Prostate gland (tissue), 2 donors: ENCODE measurements at regions not wholly inside any gene's neighbourhood (a gene's known extent, or its start where the extent isn't known, plus 50 kb on each side); places are given as distances from the start of the nearest gene placed in this dataset.

ENCODE experiments used
- POLR2A ChIP-seq: fragments of 450-650 bp; IDR thresholded peaks from one replicate; pipeline ENCODE4 v1.6.1; 2016; ENCODE audit warnings: antibody characterized with exemption, mild to moderate bottlenecking
- POLR2AphosphoS5 ChIP-seq: sonication (generic); formaldehyde crosslinking; IDR thresholded peaks from one replicate; pipeline ENCODE4 v1.6.1; 2017; ENCODE audit warnings: antibody characterized with exemption
- TF ChIP-seq, protein P1 (sequence below), 4 experiments: fragments of 200-600 bp in 2 of 4; fragments of 450-650 bp in 2 of 4; sonication (generic) in 2 of 4; IDR thresholded peaks; 1 replicate in 3 of 4; 2 replicates in 1 of 4; pipeline ENCODE4 v1.5.1; 2016 to 2019; ENCODE audit warnings: antibody characterized with exemption in 4 of 4, mild to moderate bottlenecking in 2 of 4, moderate library complexity in 2 of 4

DNA sequence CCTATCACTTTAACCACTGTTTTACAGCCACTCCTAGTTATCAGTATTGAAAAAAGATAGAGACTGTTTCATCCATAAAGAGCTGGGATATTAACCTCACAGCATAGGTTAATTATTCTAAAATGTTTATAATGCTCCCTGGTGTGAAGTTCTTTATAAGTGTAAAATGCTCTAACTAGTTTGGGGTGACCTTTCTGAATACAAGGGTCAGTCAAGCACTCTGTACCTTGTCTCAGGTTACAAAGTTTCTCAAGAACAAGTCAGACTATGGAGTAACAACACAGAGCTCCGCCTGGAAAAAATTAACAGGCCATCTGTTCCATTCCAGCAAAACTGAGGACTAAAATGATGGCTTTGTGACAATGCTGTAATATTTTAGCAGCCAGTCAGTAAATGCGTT lies 107.4 kb downstream of the NOL4 start:
- no peak for TF ChIP-seq POLR2A
- TF ChIP-seq, protein P1, sequence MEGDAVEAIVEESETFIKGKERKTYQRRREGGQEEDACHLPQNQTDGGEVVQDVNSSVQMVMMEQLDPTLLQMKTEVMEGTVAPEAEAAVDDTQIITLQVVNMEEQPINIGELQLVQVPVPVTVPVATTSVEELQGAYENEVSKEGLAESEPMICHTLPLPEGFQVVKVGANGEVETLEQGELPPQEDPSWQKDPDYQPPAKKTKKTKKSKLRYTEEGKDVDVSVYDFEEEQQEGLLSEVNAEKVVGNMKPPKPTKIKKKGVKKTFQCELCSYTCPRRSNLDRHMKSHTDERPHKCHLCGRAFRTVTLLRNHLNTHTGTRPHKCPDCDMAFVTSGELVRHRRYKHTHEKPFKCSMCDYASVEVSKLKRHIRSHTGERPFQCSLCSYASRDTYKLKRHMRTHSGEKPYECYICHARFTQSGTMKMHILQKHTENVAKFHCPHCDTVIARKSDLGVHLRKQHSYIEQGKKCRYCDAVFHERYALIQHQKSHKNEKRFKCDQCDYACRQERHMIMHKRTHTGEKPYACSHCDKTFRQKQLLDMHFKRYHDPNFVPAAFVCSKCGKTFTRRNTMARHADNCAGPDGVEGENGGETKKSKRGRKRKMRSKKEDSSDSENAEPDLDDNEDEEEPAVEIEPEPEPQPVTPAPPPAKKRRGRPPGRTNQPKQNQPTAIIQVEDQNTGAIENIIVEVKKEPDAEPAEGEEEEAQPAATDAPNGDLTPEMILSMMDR (IDR thresholded peaks at IDR 0.05) = no peak
- TF ChIP-seq POLR2AphosphoS5 = no peak
